Fibroblast of mammary gland (primary cell): ENCODE measurements at regions not wholly inside any gene's neighbourhood (a gene's known extent, or its start where the extent isn't known, plus 50 kb on each side); places are given as distances from the start of the nearest gene placed in this dataset.

Source experiments
- DNase-seq: peaks from one replicate; pipeline ENCODE4 v3.0.0-alpha.2; 2010; ENCODE audit warnings: low read depth
- H3K4me3 ChIP-seq: 2 replicates; pipeline ENCODE4 v1.5.1; 2011; ENCODE audit warnings: low read depth, mild to moderate bottlenecking, low read length, moderate library complexity; ENCODE audit not compliant: control insufficient read depth
- CTCF ChIP-seq: conservative IDR thresholded peaks from 2 replicates; pipeline ENCODE4 v1.5.1; 2011; ENCODE audit warnings: low read depth, low read length, inconsistent platforms; ENCODE audit not compliant: control insufficient read depth, insufficient read depth

- DNase-seq, result no peak
- no peak for TF ChIP-seq CTCF
- no peak overlapping the region for H3K4me3 ChIP-seq
Measured at GRCh38 chr1:68703921-68704354, 207.1 kb upstream of the DEPDC1 start.

- DNase-seq, result no peak
- H3K4me3 ChIP-seq, result no peak overlapping the region
- no peak for TF ChIP-seq CTCF
Measured at GRCh38 chr1:68704800-68705443, 208.0 kb upstream of the DEPDC1 start.

- DNase-seq, result no peak
- TF ChIP-seq CTCF, result no peak
- no peak overlapping the region for H3K4me3 ChIP-seq
Measured at GRCh38 chr1:68705466-68705865, 208.6 kb upstream of the DEPDC1 start.

GRCh38 chr1:68706639-68707317, 209.9 kb upstream of the DEPDC1 start:
- no peak for TF ChIP-seq CTCF
- DNase-seq, result no peak
- H3K4me3 ChIP-seq, result no peak overlapping the region

- no peak for DNase-seq
- TF ChIP-seq CTCF, result no peak
- no peak overlapping the region for H3K4me3 ChIP-seq
Measured at GRCh38 chr1:68717330-68717729, 220.4 kb upstream of the DEPDC1 start.

GRCh38 chr1:68720476-68720875, 223.6 kb upstream of the DEPDC1 start:
- no peak for TF ChIP-seq CTCF
- no peak for DNase-seq
- H3K4me3 ChIP-seq, result no peak overlapping the region

GRCh38 chr1:68723791-68724190, 226.9 kb upstream of the DEPDC1 start:
- TF ChIP-seq CTCF, result no peak
- no peak for DNase-seq
- H3K4me3 ChIP-seq, result no peak overlapping the region
